Prostate gland (tissue), 2 donors: ENCODE measurements at regions not wholly inside any gene's neighbourhood (a gene's known extent, or its start where the extent isn't known, plus 50 kb on each side); places are given as distances from the start of the nearest gene placed in this dataset.
"Not testable (repeated sequence)": the region's sequence is repeated elsewhere in the genome, so short reads cannot be mapped to it uniquely, and the experiment has no call there.

Source experiments
- CTCF ChIP-seq, 4 experiments: fragments of 200-600 bp in 2 of 4; fragments of 450-650 bp in 2 of 4; sonication (generic) in 2 of 4; IDR thresholded peaks; 1 replicate in 3 of 4; 2 replicates in 1 of 4; pipeline ENCODE4 v1.5.1; 2016 to 2019; ENCODE audit warnings: antibody characterized with exemption in 4 of 4, mild to moderate bottlenecking in 2 of 4, moderate library complexity in 2 of 4
- POLR2AphosphoS5 ChIP-seq: sonication (generic); formaldehyde crosslinking; IDR thresholded peaks from one replicate; pipeline ENCODE4 v1.6.1; 2017; ENCODE audit warnings: antibody characterized with exemption

- not testable (repeated sequence) for TF ChIP-seq CTCF (IDR thresholded peaks at IDR 0.05); POLR2AphosphoS5
Observed at GRCh38 chr2:89996779-89997178, 1305.3 kb downstream of the RPIA start.
